ENCODE measurements at regions not wholly inside any gene's neighbourhood (a gene's known extent, or its start where the extent isn't known, plus 50 kb on each side); places are given as distances from the start of the nearest gene placed in this dataset.
"Not testable (repeated sequence)": the region's sequence is repeated elsewhere in the genome, so short reads cannot be mapped to it uniquely, and the experiment has no call there.

GRCh38 chr15:85281293-85281882 lies 99.0 kb upstream of the AKAP13 start:
- H3K27ac ChIP-seq, result no peak overlapping the region
- TF ChIP-seq CTCF (IDR thresholded peaks at IDR 0.05) (no peak), ZFX (IDR thresholded peaks at IDR 0.05; ENCODE audit: borderline replicate concordance) (no peak)

- H3K27ac ChIP-seq, result no peak overlapping the region
- TF ChIP-seq CTCF (IDR thresholded peaks at IDR 0.05) (no peak), ZFX (IDR thresholded peaks at IDR 0.05; ENCODE audit: borderline replicate concordance) (no peak)
Measured at GRCh38 chr15:85282504-85283115, 97.8 kb upstream of the AKAP13 start.

GRCh38 chr15:85283815-85284214 lies 96.6 kb upstream of the AKAP13 start:
- not testable (repeated sequence) for H3K27ac ChIP-seq

- TF ChIP-seq CTCF (IDR thresholded peaks at IDR 0.05) (no peak), ZFX (IDR thresholded peaks at IDR 0.05; ENCODE audit: borderline replicate concordance) (no peak)
- no peak overlapping the region for H3K27ac ChIP-seq
Measured at GRCh38 chr15:85284497-85284896, 95.9 kb upstream of the AKAP13 start.

- H3K27ac ChIP-seq, result no peak overlapping the region
- TF ChIP-seq ZFX (IDR thresholded peaks at IDR 0.05; ENCODE audit: borderline replicate concordance) (no peak), CTCF (IDR thresholded peaks at IDR 0.05) (peak; percentile 74)
Measured at GRCh38 chr15:85289677-85290365, 90.6 kb upstream of the AKAP13 start.

- H3K27ac ChIP-seq, result not testable (repeated sequence)
Measured at GRCh38 chr15:85292583-85292982, 87.8 kb upstream of the AKAP13 start.

- H3K27ac ChIP-seq, result no peak overlapping the region
- TF ChIP-seq ZFX (IDR thresholded peaks at IDR 0.05; ENCODE audit: borderline replicate concordance) (no peak), CTCF (IDR thresholded peaks at IDR 0.05) (peak; percentile 81)
Measured at GRCh38 chr15:85296615-85297402, 83.6 kb upstream of the AKAP13 start.

GRCh38 chr15:85297537-85297936 lies 82.9 kb upstream of the AKAP13 start:
- TF ChIP-seq CTCF (IDR thresholded peaks at IDR 0.05) (no peak), ZFX (IDR thresholded peaks at IDR 0.05; ENCODE audit: borderline replicate concordance) (no peak)
- H3K27ac ChIP-seq, result no peak overlapping the region
